Fibroblast of villous mesenchyme (primary cell): ENCODE measurements at regions not wholly inside any gene's neighbourhood (a gene's known extent, or its start where the extent isn't known, plus 50 kb on each side); places are given as distances from the start of the nearest gene placed in this dataset.

Experiments used
- DNase-seq: peaks from one replicate; pipeline ENCODE4 v3.0.0-alpha.2; 2010; ENCODE audit warnings: low read depth
- H3K4me3 ChIP-seq: 2 replicates; pipeline ENCODE4 v1.5.1; 2011; ENCODE audit warnings: low read depth, mild to moderate bottlenecking, low read length
- TF ChIP-seq, protein P1 (sequence below): IDR thresholded peaks from 2 replicates; pipeline ENCODE4 v1.5.1; 2012; ENCODE audit warnings: low read depth, mild to moderate bottlenecking, low read length; ENCODE audit not compliant: insufficient read depth

DNA sequence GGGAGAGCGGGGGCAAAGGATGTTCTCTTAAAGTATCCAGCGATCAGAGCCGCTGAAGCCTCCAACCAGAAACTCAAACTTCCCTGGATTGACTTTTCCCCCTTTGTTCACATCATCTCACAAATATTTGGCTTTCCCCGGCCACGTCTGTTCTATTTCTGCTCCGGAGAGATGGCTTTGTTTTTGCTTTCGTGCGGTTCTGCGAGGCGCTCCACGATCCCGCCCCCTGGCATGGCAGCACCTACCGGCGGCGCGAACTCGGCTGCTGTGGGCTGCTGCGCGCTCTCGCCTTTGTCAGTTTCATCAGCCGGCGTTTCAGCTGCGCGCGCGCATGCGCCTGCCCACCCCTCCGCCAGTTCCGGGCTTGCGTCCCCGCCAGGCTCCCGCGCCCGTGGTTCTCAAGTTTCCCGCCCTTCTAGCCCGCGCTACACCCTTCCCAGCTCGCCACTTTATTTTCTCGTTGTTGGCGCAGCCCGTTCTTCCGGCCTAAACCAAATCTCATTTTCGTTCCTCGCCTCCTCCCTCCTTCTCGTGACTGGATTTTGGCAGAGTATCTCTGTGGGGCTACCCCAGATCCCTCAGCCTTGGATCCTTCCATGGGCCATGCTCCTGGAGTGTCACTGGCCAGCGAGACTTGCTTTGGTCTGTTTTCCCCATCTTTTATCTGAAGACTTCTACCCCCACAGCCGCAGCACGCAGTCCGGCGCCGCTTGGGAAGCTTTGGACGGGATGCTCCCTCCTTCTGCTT, 98.0 kb downstream of the INSIG2 start:
- TF ChIP-seq, protein P1, sequence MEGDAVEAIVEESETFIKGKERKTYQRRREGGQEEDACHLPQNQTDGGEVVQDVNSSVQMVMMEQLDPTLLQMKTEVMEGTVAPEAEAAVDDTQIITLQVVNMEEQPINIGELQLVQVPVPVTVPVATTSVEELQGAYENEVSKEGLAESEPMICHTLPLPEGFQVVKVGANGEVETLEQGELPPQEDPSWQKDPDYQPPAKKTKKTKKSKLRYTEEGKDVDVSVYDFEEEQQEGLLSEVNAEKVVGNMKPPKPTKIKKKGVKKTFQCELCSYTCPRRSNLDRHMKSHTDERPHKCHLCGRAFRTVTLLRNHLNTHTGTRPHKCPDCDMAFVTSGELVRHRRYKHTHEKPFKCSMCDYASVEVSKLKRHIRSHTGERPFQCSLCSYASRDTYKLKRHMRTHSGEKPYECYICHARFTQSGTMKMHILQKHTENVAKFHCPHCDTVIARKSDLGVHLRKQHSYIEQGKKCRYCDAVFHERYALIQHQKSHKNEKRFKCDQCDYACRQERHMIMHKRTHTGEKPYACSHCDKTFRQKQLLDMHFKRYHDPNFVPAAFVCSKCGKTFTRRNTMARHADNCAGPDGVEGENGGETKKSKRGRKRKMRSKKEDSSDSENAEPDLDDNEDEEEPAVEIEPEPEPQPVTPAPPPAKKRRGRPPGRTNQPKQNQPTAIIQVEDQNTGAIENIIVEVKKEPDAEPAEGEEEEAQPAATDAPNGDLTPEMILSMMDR: no peak
- peak; percentile 72 for DNase-seq
- H3K4me3 ChIP-seq: peak overlapping the region; percentile 68

DNA sequence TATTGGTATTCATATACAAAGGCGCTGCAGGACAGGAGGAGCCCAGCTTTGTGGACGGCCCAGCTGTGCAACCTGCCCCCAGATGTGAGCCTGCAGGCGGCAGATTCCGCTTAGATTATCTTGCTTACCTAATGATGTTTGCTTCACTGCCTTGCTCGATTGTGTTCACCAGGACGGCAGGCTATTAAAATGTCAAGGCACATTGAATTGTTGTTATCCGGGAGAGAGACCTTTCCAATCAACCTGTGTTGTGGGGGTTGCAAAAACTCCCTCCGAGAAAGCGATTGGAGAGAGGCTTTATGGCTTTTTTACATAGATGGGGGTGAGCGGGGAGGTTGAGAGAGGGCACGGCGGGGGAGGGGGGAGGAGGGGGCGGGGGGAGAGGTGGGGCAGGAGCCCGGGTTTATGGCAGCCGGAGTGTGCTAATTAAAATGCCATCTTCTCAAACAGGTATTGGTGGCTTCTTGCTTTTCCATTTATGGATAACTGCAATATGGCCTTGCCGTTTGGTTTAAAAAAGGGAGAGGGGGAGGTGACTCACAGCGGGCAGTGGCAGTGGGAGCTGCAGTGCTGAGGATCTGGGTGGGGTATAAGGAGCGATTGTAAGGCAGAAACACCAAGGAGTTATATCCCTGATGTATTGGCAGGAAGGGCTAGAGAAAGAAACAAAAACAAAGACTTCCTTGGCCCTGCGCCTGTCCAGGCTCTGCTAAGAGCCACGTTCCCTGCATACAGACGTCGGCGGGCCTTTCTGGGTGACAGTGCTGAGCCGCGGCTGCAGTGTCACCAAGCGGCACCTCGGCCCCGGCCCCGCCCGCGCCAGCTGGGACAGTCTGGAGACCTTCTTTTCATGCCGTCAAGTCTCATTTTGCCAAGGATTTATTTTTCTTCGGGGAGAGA, 97.2 kb downstream of the INSIG2 start:
- TF ChIP-seq, protein P1: no peak
- H3K4me3 ChIP-seq: peak overlapping the region; percentile 68
- DNase-seq: peak; percentile 18

DNA sequence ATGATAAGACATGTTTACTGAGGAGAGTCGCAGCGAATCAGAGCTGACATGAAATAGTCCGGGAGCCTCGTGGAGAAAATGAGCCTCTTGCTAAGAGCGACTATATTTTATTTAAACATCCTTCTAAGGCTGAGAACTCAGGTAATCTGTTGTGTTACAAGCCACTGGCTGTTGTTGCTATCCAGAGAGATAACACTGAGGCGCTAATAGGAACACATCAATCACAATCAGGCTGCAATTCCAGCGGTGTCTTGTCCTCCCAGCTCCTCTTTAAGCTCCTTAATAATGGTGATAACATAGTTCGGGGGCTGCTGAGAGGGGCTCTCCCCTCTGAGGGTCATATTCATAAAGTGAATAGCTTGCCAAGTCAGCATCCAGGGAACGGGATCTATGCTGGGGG, 95.1 kb downstream of the INSIG2 start:
- H3K4me3 ChIP-seq: no peak overlapping the region
- TF ChIP-seq, protein P1: no peak
- DNase-seq: no peak

DNA sequence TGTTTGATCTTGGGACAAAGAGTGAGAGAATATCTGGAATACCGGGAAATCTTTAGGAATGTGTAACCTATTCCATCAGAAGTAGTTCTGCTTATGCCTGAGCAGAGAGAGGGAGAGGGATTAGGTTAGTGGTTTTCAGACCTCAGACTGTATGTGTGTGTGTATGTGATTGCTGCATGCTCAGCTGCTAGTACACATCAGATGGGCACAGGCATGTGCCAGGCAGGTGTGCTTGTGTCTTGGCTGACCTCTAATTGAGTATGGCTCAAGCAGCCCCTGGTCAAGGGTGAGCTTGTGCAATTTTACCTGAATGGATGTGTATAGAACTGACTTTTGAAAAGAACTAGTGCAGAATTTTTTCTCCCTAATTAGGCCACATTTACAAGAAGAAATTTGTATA, 91.2 kb downstream of the INSIG2 start:
- TF ChIP-seq, protein P1: no peak
- no peak overlapping the region for H3K4me3 ChIP-seq
- DNase-seq: no peak

DNA sequence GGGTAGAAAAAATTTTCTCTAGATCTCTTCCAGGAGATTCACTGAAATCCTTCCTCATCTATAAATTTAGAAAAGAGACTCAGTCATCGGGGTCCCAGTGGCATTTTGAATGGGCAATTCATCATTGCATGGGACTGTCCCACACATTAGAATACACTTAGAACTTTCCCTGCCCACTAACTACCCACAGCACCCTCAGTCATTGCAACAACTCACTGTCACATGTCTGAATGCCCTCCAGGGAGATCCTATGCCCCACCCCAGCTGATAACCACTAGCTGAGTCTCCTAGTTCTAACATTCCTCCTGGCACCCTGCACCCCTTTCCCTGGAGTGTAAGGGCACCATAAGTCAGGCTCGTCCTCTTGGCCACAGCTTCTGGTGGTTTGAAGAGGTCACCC, 89.6 kb downstream of the INSIG2 start:
- DNase-seq: no peak
- no peak overlapping the region for H3K4me3 ChIP-seq
- TF ChIP-seq, protein P1: no peak

DNA sequence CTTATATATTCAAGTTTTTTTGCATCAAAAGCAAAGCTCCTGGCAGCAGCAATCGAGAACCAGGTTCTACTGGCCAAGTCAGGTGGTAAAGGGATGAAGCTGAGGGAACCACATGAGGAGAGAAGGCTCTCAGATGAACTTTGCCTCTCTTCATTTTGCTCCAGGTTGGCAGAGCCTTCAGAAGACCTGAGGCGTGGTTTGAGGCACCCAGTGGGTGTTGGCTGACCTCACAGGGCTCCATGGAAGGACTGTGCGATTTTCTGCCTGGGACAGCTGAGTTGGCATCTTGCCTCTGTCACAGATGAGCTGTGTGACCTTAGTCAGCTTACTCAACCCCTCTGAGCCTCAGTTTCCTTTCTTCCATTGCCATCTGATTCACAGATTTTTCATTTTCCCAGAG, 89.0 kb downstream of the INSIG2 start:
- DNase-seq: no peak
- TF ChIP-seq, protein P1: no peak
- H3K4me3 ChIP-seq: no peak overlapping the region
